Duodenal mucosa (tissue), 2 donors: ENCODE measurements at regions not wholly inside any gene's neighbourhood (a gene's known extent, or its start where the extent isn't known, plus 50 kb on each side); places are given as distances from the start of the nearest gene placed in this dataset.
"Not testable (repeated sequence)": the region's sequence is repeated elsewhere in the genome, so short reads cannot be mapped to it uniquely, and the experiment has no call there.

Source experiments
- H3K27ac ChIP-seq: one replicate; pipeline ENCODE4 v1.7.0; 2013; ENCODE audit warnings: low read depth, low read length
- H3K27me3 ChIP-seq, 2 donors: one replicate each; pipeline ENCODE4 v1.7.0; 2013; ENCODE audit warnings: low read length in 2 of 2, control low read depth in 1 of 2; ENCODE audit not compliant: insufficient read depth in 2 of 2, control insufficient read depth in 1 of 2
- H3K36me3 ChIP-seq, 2 donors: one replicate each; pipeline ENCODE4 v1.7.0; 2013; ENCODE audit warnings: low read length in 2 of 2, control low read depth in 1 of 2; ENCODE audit not compliant: insufficient read depth in 2 of 2, control insufficient read depth in 1 of 2
- H3K4me1 ChIP-seq, 2 donors: one replicate each; pipeline ENCODE4 v1.7.0; 2013; ENCODE audit warnings: low read length in 2 of 2, control low read depth in 1 of 2; ENCODE audit not compliant: insufficient read depth in 2 of 2, control insufficient read depth in 1 of 2
- H3K4me3 ChIP-seq, 2 donors: one replicate each; pipeline ENCODE4 v1.7.0; 2013; ENCODE audit warnings: low read length in 2 of 2, low read depth in 1 of 2
- H3K9ac ChIP-seq, 2 donors: one replicate each; pipeline ENCODE4 v1.7.0; 2013; ENCODE audit warnings: low read length in 2 of 2, low read depth in 1 of 2
- H3K9me3 ChIP-seq, 2 donors: one replicate each; pipeline ENCODE4 v1.7.0; 2013; ENCODE audit warnings: low read length in 2 of 2, control low read depth in 1 of 2; ENCODE audit not compliant: control insufficient read depth in 1 of 2

DNA sequence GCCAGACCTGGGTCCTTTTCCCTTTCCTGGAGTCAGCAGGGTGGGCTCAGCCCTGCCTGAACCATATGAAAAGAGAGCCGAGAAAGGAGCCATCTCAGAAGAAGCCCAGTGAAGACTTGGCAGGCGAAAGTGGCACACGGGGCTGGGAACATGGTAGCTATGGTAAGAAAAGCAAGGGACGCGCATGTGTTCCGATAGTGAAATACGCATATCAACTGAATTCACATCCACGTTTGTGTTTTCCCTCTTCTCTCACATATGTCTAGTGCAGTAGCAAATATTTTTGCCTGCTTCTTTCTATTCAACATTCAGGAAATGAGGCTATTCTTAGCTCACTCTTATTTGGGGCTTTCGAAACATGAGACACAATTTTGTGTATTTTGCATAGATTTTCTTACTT lies 54.1 kb upstream of the PEG3 start:
- H3K9me3 ChIP-seq = peaks cover 19 to 20% of the 10 kb centered on the region in 2 donors
- H3K27me3 ChIP-seq = no peaks in the 10 kb centered on the region
- no peak overlapping the region for H3K4me3 ChIP-seq
- H3K4me1 ChIP-seq = no peaks in the 10 kb centered on the region
- no peaks in the 10 kb centered on the region for H3K36me3 ChIP-seq
- H3K9ac ChIP-seq = no peak overlapping the region
- no peak overlapping the region for H3K27ac ChIP-seq

DNA sequence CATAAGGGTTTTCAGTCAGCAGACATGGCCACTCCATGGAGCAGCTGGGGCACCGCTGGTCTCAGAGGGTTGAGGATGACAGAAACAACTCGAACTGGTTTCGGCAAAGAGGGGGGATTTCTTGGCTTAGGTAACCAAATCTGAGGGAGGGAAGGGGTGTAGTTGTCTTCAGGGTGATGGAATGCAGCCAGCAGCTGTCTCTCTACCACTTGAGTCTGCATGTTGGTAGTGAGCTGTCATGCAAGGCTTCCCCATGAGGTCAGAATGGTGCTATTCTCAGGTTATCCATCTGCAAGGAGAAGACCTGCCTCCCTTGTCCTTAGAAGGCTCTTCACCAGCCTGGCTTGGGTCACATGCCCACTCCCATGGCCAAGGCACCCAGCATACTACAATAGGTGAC lies 55.6 kb upstream of the PEG3 start:
- Histone ChIP-seq H3K27ac (no peak overlapping the region), H3K9me3 (peaks cover 26 to 29% of the 10 kb centered on the region in 2 donors), H3K27me3 (no peaks in the 10 kb centered on the region), H3K9ac (no peak overlapping the region), H3K4me1 (no peaks in the 10 kb centered on the region), H3K36me3 (no peaks in the 10 kb centered on the region), H3K4me3 (no peak overlapping the region)

GRCh38 chr19:56899943-56900342 lies 59.4 kb upstream of the PEG3 start:
- Histone ChIP-seq H3K9ac (no peak overlapping the region), H3K9me3 (peaks cover 19 to 27% of the 10 kb centered on the region in 2 donors), H3K27me3 (no peaks in the 10 kb centered on the region), H3K36me3 (no peaks in the 10 kb centered on the region), H3K4me3 (no peak overlapping the region), H3K27ac (no peak overlapping the region), H3K4me1 (no peaks in the 10 kb centered on the region)

DNA sequence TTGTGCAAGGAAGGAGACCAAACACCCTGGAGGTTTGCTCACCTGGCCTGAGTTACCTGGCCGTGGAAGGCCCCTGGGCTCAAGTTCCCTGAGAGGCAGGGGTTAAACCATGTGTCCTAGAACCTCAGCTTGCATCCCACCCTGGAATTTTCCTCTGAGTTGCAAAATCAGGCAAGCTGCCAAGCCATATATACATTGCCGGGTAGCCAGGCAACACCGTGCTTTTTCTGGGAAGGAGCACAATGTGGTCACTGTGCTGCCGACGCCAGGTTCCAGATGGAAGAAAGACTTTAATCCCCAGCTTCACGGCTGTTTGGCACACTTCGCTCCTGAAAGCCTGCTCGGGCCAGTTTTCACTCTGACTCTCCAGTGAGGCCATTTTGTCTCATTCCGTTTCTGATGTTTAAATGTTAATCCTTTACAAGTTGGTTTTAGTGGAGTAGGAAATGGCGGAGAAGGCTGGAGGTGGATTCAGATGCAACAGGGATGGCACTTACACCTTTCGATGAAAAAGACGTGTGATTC lies 60.1 kb upstream of the PEG3 start:
- no peaks in the 10 kb centered on the region for H3K36me3 ChIP-seq
- no peaks in the 10 kb centered on the region for H3K4me1 ChIP-seq
- no peak overlapping the region for H3K9ac ChIP-seq
- H3K4me3 ChIP-seq = no peak overlapping the region
- no peaks in the 10 kb centered on the region for H3K27me3 ChIP-seq
- peaks cover 19 to 26% of the 10 kb centered on the region in 2 donors for H3K9me3 ChIP-seq
- no peak overlapping the region for H3K27ac ChIP-seq

- no peaks in the 10 kb centered on the region for H3K36me3 ChIP-seq
- no peak overlapping the region for H3K27ac ChIP-seq
Observed at GRCh38 chr19:56905631-56906150, 65.2 kb upstream of the PEG3 start.

GRCh38 chr19:56912401-56913112 lies 72.0 kb upstream of the PEG3 start:
- Histone ChIP-seq H3K36me3 (no peaks in the 10 kb centered on the region), H3K27ac (no peak overlapping the region), H3K4me1 (no peaks in the 10 kb centered on the region), H3K27me3 (no peaks in the 10 kb centered on the region), H3K9me3 (peaks cover 17 to 33% of the 10 kb centered on the region in 2 donors), H3K9ac (no peak overlapping the region), H3K4me3 (no peak overlapping the region)

More at GRCh38 chr19:56905631-56906150, 65.2 kb upstream of the PEG3 start:
- Histone ChIP-seq H3K4me1 (no peaks in the 10 kb centered on the region), H3K9me3 (peaks cover 20 to 23% of the 10 kb centered on the region in 2 donors), H3K9ac (no peak overlapping the region), H3K4me3 (no peak overlapping the region), H3K27me3 (no peaks in the 10 kb centered on the region)

DNA sequence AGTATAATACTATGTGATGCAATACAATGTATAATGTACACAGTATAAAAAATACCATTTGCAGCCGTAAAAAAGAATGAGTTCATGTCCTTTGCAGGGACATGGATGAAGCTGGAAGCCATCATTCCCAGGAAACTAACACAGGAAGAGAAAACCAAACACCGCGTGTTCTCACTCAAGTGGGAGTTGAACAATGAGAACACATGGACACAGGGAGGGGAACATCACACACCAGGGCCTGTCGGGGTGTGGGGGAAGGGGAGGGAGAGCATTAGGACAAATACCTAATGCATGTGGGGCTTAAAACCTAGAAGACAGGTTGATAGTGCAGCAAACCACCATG lies 72.6 kb upstream of the PEG3 start:
- peaks cover 17 to 28% of the 10 kb centered on the region in 2 donors for H3K9me3 ChIP-seq
- H3K9ac ChIP-seq, H3K4me1 ChIP-seq, H3K27ac ChIP-seq, H3K27me3 ChIP-seq, H3K36me3 ChIP-seq, H3K4me3 ChIP-seq: not testable (repeated sequence)

GRCh38 chr19:56916528-56916927 lies 76.0 kb upstream of the PEG3 start:
- H3K9ac ChIP-seq = no peak overlapping the region

DNA sequence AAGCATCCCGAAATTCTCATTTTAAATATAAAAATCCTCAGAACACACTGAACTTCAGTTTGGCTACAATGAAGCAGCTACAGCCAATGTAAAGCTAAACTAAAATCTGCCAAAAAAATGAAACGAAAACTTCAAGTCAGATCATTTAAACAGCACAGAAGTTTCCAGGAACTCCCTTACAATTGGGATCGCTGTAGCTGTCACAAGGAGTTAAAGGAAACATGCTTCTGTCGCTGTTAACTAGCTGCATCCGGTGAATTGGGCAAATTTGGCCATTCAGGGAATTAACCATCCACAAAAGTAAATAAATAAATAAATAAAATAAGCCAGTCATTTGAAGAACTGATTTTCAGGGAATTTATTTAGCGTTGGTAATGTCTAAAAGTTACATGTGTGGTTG lies 77.0 kb upstream of the PEG3 start:
- H3K9me3 ChIP-seq = peaks cover 17 to 28% of the 10 kb centered on the region in 2 donors
- H3K27me3 ChIP-seq = no peaks in the 10 kb centered on the region
- H3K4me3 ChIP-seq = no peak overlapping the region
- no peak overlapping the region for H3K9ac ChIP-seq
- no peaks in the 10 kb centered on the region for H3K36me3 ChIP-seq
- H3K4me1 ChIP-seq = no peaks in the 10 kb centered on the region
- no peak overlapping the region for H3K27ac ChIP-seq

More at GRCh38 chr19:56916528-56916927, 76.0 kb upstream of the PEG3 start:
- Histone ChIP-seq H3K36me3 (no peaks in the 10 kb centered on the region), H3K4me3 (no peak overlapping the region), H3K27me3 (no peaks in the 10 kb centered on the region), H3K9me3 (peaks cover 17 to 28% of the 10 kb centered on the region in 2 donors), H3K4me1 (no peaks in the 10 kb centered on the region), H3K27ac (no peak overlapping the region)

DNA sequence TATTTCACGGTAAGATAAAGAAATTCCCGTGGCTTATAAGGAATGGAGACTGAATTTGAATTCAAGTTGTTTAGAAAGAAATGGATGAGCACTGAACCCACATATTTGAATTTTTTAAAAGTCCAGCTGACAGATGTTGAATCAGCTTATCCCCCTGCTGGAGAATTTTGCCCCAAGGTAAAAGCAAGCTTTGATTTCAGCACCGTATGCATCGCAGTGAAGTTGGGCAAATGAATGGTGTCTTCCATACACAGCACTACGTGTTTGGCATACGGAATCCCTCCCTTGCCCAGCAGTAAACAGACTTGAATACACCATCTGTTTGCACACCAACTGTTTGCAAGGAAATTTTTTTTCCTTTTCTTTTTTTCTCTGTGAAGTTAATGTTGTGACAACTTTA lies 77.5 kb upstream of the PEG3 start:
- H3K27me3 ChIP-seq = no peaks in the 10 kb centered on the region
- H3K9me3 ChIP-seq = peaks cover 17 to 28% of the 10 kb centered on the region in 2 donors
- no peak overlapping the region for H3K4me3 ChIP-seq
- H3K36me3 ChIP-seq = no peaks in the 10 kb centered on the region
- no peak overlapping the region for H3K27ac ChIP-seq
- H3K9ac ChIP-seq = no peak overlapping the region
- H3K4me1 ChIP-seq = no peaks in the 10 kb centered on the region
